ENCODE measurements at regions not wholly inside any gene's neighbourhood (a gene's known extent, or its start where the extent isn't known, plus 50 kb on each side); places are given as distances from the start of the nearest gene placed in this dataset.

DNA sequence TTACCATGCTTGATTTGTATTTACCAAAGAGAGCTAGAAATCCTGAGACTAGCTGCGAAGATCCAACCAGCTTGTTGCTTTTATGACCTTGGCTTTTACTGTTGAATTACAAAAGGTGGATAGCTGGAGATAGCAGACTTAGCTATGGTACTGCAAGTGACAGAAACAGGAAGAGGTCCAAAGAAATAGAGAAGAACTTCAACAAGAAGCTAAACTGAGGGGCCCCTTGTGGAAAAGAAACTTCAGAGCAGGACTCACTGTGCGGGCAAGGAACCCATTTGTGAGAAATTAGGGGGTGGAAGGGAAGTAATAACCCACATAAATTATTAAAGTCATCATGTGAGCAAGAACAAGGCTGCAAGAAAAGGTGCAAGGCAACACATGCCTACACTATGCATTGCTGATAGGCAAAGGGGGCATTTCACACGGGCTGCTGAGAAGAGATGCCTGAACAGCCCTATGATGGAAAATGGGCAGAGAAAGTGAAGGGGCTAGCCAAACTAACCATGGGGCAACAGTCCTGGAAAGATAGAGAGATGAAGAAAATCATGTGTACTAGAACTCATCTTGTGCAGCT is 116.6 kb upstream of the PRDX6 start:
- TF ChIP-seq, protein P1, sequence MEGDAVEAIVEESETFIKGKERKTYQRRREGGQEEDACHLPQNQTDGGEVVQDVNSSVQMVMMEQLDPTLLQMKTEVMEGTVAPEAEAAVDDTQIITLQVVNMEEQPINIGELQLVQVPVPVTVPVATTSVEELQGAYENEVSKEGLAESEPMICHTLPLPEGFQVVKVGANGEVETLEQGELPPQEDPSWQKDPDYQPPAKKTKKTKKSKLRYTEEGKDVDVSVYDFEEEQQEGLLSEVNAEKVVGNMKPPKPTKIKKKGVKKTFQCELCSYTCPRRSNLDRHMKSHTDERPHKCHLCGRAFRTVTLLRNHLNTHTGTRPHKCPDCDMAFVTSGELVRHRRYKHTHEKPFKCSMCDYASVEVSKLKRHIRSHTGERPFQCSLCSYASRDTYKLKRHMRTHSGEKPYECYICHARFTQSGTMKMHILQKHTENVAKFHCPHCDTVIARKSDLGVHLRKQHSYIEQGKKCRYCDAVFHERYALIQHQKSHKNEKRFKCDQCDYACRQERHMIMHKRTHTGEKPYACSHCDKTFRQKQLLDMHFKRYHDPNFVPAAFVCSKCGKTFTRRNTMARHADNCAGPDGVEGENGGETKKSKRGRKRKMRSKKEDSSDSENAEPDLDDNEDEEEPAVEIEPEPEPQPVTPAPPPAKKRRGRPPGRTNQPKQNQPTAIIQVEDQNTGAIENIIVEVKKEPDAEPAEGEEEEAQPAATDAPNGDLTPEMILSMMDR (IDR thresholded peaks at IDR 0.05) = no peak
- TF ChIP-seq, protein P2, sequence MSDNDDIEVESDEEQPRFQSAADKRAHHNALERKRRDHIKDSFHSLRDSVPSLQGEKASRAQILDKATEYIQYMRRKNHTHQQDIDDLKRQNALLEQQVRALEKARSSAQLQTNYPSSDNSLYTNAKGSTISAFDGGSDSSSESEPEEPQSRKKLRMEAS (IDR thresholded peaks at IDR 0.05) = no peak
- TF ChIP-seq EP300 (IDR thresholded peaks at IDR 0.05) (no peak), HOXB5 (CRISPR knock-in tag; IDR thresholded peaks at IDR 0.05) (no peak), POLR2A (IDR thresholded peaks at IDR 0.05; ENCODE audit: low read length) (no peak), RAD21 (conservative IDR thresholded peaks at IDR 0.05 in 1 of 2, IDR thresholded peaks at IDR 0.05 in 1 of 2) (no peak), SREBF2 (IDR thresholded peaks at IDR 0.05) (no peak), MAZ (IDR thresholded peaks at IDR 0.05; ENCODE audit: borderline replicate concordance, low read depth, low read length) (no peak), SMC3 (IDR thresholded peaks at IDR 0.05) (no peak)
- TF ChIP-seq, protein P3, sequence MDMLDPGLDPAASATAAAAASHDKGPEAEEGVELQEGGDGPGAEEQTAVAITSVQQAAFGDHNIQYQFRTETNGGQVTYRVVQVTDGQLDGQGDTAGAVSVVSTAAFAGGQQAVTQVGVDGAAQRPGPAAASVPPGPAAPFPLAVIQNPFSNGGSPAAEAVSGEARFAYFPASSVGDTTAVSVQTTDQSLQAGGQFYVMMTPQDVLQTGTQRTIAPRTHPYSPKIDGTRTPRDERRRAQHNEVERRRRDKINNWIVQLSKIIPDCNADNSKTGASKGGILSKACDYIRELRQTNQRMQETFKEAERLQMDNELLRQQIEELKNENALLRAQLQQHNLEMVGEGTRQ (IDR thresholded peaks at IDR 0.05) = no peak
- TF ChIP-seq, protein P4, sequence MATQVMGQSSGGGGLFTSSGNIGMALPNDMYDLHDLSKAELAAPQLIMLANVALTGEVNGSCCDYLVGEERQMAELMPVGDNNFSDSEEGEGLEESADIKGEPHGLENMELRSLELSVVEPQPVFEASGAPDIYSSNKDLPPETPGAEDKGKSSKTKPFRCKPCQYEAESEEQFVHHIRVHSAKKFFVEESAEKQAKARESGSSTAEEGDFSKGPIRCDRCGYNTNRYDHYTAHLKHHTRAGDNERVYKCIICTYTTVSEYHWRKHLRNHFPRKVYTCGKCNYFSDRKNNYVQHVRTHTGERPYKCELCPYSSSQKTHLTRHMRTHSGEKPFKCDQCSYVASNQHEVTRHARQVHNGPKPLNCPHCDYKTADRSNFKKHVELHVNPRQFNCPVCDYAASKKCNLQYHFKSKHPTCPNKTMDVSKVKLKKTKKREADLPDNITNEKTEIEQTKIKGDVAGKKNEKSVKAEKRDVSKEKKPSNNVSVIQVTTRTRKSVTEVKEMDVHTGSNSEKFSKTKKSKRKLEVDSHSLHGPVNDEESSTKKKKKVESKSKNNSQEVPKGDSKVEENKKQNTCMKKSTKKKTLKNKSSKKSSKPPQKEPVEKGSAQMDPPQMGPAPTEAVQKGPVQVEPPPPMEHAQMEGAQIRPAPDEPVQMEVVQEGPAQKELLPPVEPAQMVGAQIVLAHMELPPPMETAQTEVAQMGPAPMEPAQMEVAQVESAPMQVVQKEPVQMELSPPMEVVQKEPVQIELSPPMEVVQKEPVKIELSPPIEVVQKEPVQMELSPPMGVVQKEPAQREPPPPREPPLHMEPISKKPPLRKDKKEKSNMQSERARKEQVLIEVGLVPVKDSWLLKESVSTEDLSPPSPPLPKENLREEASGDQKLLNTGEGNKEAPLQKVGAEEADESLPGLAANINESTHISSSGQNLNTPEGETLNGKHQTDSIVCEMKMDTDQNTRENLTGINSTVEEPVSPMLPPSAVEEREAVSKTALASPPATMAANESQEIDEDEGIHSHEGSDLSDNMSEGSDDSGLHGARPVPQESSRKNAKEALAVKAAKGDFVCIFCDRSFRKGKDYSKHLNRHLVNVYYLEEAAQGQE (IDR thresholded peaks at IDR 0.05) = no peak
